ENCODE measurements at regions not wholly inside any gene's neighbourhood (a gene's known extent, or its start where the extent isn't known, plus 50 kb on each side); places are given as distances from the start of the nearest gene placed in this dataset.

- no peak for DNase-seq
Observed at GRCh38 chr12:124227951-124228711, 66.8 kb upstream of the RFLNA start.

GRCh38 chr12:124229520-124229919, 65.4 kb upstream of the RFLNA start:
- no peak for DNase-seq

DNA sequence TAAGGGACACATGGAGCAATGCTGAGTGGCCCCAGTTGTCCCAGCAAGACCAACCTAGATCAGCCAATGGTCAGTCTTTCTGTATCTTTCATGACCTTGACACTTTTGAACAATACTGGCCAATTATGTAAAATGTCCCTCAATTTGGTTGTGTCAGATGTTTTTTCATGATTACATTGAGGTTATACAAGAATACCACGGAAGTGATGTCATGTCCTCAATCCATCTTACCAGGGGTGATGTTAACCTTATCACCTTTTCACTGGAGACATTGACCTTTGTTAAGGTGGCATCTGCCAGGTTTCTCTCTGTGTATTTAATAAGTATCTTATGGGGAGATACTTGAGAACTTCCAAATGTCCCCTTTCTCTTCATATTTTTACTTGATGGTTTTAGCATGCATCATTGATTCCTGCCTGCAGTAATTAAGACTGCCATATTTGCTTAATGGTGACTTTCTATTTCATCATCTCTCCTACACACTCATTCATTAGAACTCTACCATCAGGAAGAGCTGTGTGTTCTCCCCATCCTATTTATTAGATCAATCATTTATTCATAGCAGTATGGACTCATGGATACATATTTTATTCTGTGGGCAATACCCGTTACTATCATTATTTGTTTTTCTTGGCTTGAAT, 64.7 kb upstream of the RFLNA start:
- DNase-seq, result no peak

- no peak for DNase-seq
Observed at GRCh38 chr12:124230789-124231188, 64.1 kb upstream of the RFLNA start.

DNA sequence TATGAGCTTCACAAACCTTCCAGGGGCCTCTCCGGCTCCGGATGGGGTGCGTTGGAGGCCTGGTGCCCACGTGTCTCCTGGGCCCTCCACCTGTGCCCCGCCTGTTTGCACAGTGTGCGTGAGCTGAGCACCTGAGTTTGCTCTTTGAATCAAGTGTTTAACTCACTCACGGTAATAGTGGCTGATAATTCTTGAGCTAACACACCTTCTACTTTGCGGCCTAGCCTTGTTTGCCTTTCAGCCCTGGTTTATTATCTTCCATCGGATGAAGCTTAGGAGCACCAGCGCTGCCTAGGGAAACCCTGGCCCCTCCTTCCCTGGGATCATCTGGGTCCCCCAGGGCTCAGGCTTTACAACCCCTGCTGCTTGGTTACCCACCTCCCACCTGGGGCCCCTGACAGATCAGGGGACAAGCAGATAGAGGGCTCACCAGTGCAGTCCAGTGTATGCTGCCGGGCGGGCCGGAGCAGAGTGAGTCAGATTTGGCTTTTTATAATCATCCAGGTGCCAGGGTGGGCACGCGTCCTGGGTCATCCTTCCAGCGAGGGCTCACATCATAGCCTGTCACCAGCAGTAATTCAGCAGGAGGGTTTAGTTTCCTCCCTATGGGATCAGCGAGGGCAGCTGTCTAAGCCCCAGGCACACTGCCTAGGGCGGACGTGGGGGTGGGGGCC, 62.8 kb upstream of the RFLNA start:
- DNase-seq, result no peak

DNA sequence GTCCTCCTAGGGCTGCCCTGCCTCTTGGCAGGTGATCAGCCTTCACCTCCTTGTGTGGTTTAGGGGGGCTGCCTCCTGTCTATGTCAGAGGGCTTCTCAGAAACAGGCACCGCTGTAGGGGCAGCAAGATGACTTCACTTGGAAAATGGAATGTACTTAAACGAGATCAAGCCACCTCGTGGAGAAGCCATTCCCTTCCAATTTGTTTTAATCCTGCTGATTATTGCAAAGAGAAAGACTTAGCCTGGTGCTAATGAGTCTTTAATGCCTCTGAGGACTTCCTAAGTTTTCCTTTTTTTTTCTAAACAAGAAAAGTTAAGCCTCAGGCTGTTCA, 62.3 kb upstream of the RFLNA start:
- no peak for DNase-seq

GRCh38 chr12:124233041-124233796, 61.7 kb upstream of the RFLNA start:
- DNase-seq, result no peak

GRCh38 chr12:124233846-124234640, 60.9 kb upstream of the RFLNA start:
- no peak for DNase-seq

DNA sequence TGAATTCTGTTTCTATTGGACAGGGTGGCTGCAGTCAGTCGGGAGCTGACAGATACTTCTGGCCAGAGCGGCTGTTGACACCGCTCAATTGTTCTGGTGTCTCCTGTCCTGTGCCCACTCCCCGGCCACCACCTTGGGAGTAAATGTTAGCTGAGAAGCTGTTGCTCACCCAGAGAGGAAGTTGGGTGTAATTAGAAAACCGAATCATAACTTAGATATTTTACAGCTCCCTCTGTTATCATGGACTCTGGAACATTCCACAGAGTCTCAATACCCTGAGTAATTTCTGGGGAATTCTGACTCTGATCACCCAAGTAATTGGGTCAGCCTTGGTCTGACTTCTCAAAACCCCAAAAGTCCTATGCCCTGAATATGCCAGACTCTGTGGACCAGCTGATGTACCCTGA, 58.3 kb upstream of the RFLNA start:
- DNase-seq, result no peak

- DNase-seq, result no peak
Observed at GRCh38 chr12:124238886-124239285, 56.0 kb upstream of the RFLNA start.

DNA sequence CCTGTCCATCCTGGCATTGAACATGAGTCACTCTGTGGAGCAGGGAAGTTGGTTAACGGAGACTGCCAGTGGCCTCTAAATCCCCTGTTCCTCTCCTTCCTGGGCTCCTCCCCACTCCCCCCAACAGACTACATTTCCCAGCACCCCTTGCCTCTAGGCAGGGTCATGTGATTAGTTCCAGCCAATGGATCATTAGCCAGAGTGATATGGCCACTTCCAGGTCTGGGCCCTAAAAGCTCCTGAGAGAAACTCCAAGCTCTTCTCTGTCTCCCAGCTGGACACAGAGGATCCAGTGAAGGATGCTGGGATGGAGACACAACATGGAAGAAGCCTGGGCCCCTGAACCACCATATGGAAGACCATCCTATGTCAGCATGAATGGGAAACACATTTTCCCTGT, 54.4 kb upstream of the RFLNA start:
- DNase-seq, result no peak

DNA sequence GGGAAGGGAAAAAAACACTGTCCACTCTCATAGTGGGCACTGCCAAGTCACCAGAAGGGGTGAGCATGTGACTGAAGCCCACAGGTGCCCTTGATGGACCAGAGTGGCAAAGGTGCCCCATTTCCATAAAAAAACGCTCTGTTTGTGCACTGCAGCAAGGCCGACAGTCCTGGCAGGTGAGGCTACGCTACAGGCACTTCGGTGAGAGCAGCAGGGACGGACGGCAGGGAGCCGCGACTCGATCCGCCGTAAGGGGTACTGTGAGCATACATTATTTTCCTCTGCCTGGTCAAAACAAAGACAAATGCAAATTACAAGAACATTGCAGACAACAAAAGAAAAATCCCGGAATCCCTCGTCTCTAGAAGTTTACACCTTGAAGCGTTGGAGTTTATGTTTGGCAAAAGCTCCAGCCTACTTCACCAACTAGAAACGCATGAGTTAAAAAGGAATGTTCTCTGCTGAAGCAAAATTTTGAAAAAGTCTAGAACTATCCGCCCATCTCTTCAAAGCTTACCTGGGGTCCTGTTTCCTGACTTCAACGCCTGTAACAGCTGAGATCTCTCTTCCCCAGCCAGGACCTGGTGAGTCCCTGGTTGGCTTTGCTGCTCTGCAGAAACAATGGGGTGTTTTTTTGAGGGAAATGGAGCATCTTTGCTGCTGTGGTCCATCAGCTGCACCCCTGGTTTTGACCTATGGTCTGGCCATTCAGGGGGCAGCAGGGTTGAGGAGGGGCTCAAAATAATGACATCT, 52.9 kb upstream of the RFLNA start:
- no peak for DNase-seq

- no peak for DNase-seq
Observed at GRCh38 chr12:124242529-124243065, 52.3 kb upstream of the RFLNA start.

DNA sequence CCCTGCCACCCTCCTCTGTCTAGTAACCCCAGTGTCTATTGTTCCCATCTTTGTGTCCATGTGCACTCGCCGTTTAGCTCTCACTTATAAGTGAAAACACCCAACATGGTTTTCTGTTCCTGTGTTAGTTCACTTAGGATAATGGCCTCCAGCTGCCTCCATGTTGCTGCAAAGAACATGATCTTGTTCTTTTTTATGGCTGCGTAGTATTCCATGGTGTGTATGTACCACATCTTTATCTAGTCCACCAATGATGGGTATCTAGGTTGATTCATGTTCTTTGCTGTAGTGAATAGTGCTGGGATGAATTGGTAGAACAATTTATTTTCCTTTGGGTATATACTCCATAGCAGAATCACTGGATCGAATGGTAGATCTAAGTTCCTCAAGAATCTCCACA, 51.0 kb upstream of the RFLNA start:
- DNase-seq, result no peak
